Testis (tissue), 2 donors: ENCODE measurements at regions not wholly inside any gene's neighbourhood (a gene's known extent, or its start where the extent isn't known, plus 50 kb on each side); places are given as distances from the start of the nearest gene placed in this dataset.

ENCODE experiments used
- DNase-seq: peaks from one replicate; pipeline ENCODE4 v3.0.0-alpha.2; 2019
- H3K27ac ChIP-seq, 2 donors: fragments of 200-600 bp; sonication (generic); one replicate each; pipeline ENCODE4 v1.5.1; 2019
- H3K27me3 ChIP-seq: fragments of 200-600 bp; sonication (generic); one replicate; pipeline ENCODE4 v1.5.1; 2019
- H3K36me3 ChIP-seq: fragments of 200-600 bp; sonication (generic); one replicate; pipeline ENCODE4 v1.5.1; 2017; ENCODE audit warnings: low read depth; ENCODE audit errors: missing control alignments
- H3K4me1 ChIP-seq: fragments of 200-600 bp; sonication (generic); one replicate; pipeline ENCODE4 v1.5.1; 2019
- H3K4me3 ChIP-seq, 2 donors: fragments of 200-600 bp; sonication (generic); one replicate each; pipeline ENCODE4 v1.5.1; 2017 to 2019
- H3K9me3 ChIP-seq: fragments of 200-600 bp; sonication (generic); one replicate; pipeline ENCODE4 v1.5.1; 2017
- POLR2A ChIP-seq: fragments of 450-650 bp; IDR thresholded peaks from one replicate; pipeline ENCODE4 v1.6.1; 2017; ENCODE audit warnings: antibody characterized with exemption, mild to moderate bottlenecking, moderate library complexity
- WGBS, 2 donors: methylation state at CpG; one replicate each; pipeline ENCODE4 v1.1.5; 2018; 5-methylcytosine and 5-hydroxymethylcytosine counted together
- intact Hi-C: fragments of 100-400 bp; cut with DNase I; formaldehyde crosslinking; loops from one replicate; pipeline ENCODE4 v1.15.1; 2023; ENCODE audit warnings: low total_unique reads
- TF ChIP-seq, protein P1 (sequence below), 3 experiments: fragments of 450-650 bp in 2 of 3; fragments of 200-600 bp in 1 of 3; sonication (generic) in 1 of 3; IDR thresholded peaks; one replicate each; pipeline ENCODE4 v1.5.1; 2016 to 2019; ENCODE audit warnings: antibody characterized with exemption in 3 of 3, mild to moderate bottlenecking in 2 of 3, moderate library complexity in 1 of 3

- no peak for DNase-seq
These were observed 492.1 kb upstream of the TMEM132C start for GRCh38 chr12:127774828-127775227.

GRCh38 chr12:127779301-127780045, 487.5 kb upstream of the TMEM132C start:
- intact Hi-C loops, result no loop called here
- Histone ChIP-seq H3K4me1 (no peaks in the 10 kb centered on the region), H3K36me3 (no peaks in the 10 kb centered on the region), H3K4me3 (no peak overlapping the region), H3K27me3 (no peaks in the 10 kb centered on the region), H3K9me3 (no peaks in the 10 kb centered on the region), H3K27ac (no peak overlapping the region)
- 77 to 83% methylated on average over 12 of the region's 12 CpGs for WGBS, 2 donors
- no peak for DNase-seq
- TF ChIP-seq, protein P1, sequence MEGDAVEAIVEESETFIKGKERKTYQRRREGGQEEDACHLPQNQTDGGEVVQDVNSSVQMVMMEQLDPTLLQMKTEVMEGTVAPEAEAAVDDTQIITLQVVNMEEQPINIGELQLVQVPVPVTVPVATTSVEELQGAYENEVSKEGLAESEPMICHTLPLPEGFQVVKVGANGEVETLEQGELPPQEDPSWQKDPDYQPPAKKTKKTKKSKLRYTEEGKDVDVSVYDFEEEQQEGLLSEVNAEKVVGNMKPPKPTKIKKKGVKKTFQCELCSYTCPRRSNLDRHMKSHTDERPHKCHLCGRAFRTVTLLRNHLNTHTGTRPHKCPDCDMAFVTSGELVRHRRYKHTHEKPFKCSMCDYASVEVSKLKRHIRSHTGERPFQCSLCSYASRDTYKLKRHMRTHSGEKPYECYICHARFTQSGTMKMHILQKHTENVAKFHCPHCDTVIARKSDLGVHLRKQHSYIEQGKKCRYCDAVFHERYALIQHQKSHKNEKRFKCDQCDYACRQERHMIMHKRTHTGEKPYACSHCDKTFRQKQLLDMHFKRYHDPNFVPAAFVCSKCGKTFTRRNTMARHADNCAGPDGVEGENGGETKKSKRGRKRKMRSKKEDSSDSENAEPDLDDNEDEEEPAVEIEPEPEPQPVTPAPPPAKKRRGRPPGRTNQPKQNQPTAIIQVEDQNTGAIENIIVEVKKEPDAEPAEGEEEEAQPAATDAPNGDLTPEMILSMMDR (IDR thresholded peaks at IDR 0.05), result no peak
- no peak for TF ChIP-seq POLR2A

More at GRCh38 chr12:127774828-127775227, 492.1 kb upstream of the TMEM132C start:
- Histone ChIP-seq H3K4me1 (no peaks in the 10 kb centered on the region), H3K36me3 (no peaks in the 10 kb centered on the region), H3K27ac (no peak overlapping the region), H3K4me3 (no peak overlapping the region), H3K9me3 (no peaks in the 10 kb centered on the region), H3K27me3 (no peaks in the 10 kb centered on the region)
- TF ChIP-seq, protein P1 (IDR thresholded peaks at IDR 0.05), result no peak
- TF ChIP-seq POLR2A, result no peak
- 17 to 26% methylated on average over 5 of the region's 5 CpGs for WGBS, 2 donors
- intact Hi-C loops, result no loop called here

- Histone ChIP-seq H3K27me3 (no peaks in the 10 kb centered on the region), H3K4me3 (no peak overlapping the region), H3K9me3 (no peaks in the 10 kb centered on the region), H3K27ac (no peak overlapping the region), H3K36me3 (no peaks in the 10 kb centered on the region), H3K4me1 (no peaks in the 10 kb centered on the region)
- DNase-seq, result no peak
- no peak for TF ChIP-seq POLR2A
- TF ChIP-seq, protein P1 (IDR thresholded peaks at IDR 0.05), result no peak
- intact Hi-C loops, result no loop called here
- 59 to 63% methylated on average over 6 of the region's 6 CpGs for WGBS, 2 donors
These were observed 486.1 kb upstream of the TMEM132C start for GRCh38 chr12:127780881-127781280.

DNA sequence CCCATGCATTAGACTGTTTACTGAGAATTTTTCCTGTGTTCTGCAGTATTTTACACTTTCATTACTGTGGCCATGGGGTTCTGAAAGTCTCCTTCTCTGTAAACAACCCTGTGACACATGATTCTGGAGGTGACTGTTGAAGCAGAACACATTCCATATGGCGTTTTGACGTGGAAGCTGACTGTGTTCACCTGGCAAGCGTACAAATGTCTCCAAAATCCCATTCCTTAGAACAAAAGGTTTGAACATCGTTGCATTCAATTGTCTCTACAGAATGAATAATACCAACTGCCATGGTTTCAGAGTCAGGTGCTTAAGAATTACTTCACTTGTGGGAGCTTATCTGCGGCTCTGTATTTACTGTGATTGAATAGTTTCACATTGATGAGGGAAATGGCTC, 485.6 kb upstream of the TMEM132C start:
- Histone ChIP-seq H3K9me3 (no peaks in the 10 kb centered on the region), H3K36me3 (no peaks in the 10 kb centered on the region), H3K4me3 (no peak overlapping the region), H3K27ac (no peak overlapping the region), H3K4me1 (no peaks in the 10 kb centered on the region), H3K27me3 (no peaks in the 10 kb centered on the region)
- intact Hi-C loops, result no loop called here
- TF ChIP-seq POLR2A, result no peak
- TF ChIP-seq, protein P1 (IDR thresholded peaks at IDR 0.05), result no peak
- WGBS, 2 donors, result 88 to 90% methylated on average over 5 of the region's 5 CpGs
- no peak for DNase-seq

DNA sequence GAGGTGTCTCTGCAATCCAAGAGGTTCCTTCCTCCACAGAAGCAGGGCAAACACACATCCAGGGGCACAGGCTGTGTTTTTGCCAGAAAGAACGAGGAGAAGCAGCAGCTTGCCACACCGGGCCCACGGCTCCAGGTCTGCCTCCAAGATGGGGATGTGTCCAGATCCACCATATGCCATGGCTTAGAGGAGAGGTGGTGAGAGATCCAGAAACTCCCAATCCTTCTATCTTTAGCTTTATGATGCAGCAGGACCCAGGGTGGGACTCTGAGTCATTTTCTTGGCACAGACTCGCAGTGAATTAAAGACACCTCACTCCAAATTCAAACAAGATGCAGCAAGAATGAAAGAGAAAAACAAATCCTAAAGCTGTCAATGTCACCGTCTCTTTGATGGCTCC, 481.4 kb upstream of the TMEM132C start:
- H3K36me3 ChIP-seq, result no peaks in the 10 kb centered on the region
- no peaks in the 10 kb centered on the region for H3K9me3 ChIP-seq
- no peak overlapping the region for H3K4me3 ChIP-seq
- H3K27ac ChIP-seq, result no peak overlapping the region
- intact Hi-C loops, result no loop called here
- WGBS, 2 donors, result 66 to 75% methylated on average over 2 to 5 of the region's 5 CpGs
- no peaks in the 10 kb centered on the region for H3K27me3 ChIP-seq
- TF ChIP-seq POLR2A, result no peak
- TF ChIP-seq, protein P1 (IDR thresholded peaks at IDR 0.05), result no peak
- no peaks in the 10 kb centered on the region for H3K4me1 ChIP-seq
- DNase-seq, result no peak
